HG02610 (cell line): ENCODE measurements at regions not wholly inside any gene's neighbourhood (a gene's known extent, or its start where the extent isn't known, plus 50 kb on each side); places are given as distances from the start of the nearest gene placed in this dataset.
"Not testable (repeated sequence)": the region's sequence is repeated elsewhere in the genome, so short reads cannot be mapped to it uniquely, and the experiment has no call there.

Experiments used
- ATAC-seq: cut with Tn5 transposase; IDR thresholded peaks from one replicate; pipeline ENCODE4 v1.9.1; 2021; ENCODE audit warnings: mild to moderate bottlenecking, moderate library complexity; ENCODE audit not compliant: unreplicated experiment

GRCh38 chr18:35770376-35771014, 189.0 kb downstream of the GALNT1 start:
- peak; percentile 68 for ATAC-seq

GRCh38 chr18:35771172-35771571, 189.6 kb downstream of the GALNT1 start:
- ATAC-seq = no peak

GRCh38 chr18:35775887-35776286, 194.3 kb downstream of the GALNT1 start:
- ATAC-seq = no peak

- ATAC-seq = no peak
Observed at GRCh38 chr18:35776473-35776872, 194.9 kb downstream of the GALNT1 start.

- no peak for ATAC-seq
Observed at GRCh38 chr18:35777039-35777438, 195.4 kb upstream of the RMP24 start.

- no peak for ATAC-seq
Observed at GRCh38 chr18:35778850-35779627, 193.4 kb upstream of the RMP24 start.

- ATAC-seq = no peak
Observed at GRCh38 chr18:35780937-35781336, 191.5 kb upstream of the RMP24 start.

GRCh38 chr18:35782926-35783325, 189.6 kb upstream of the RMP24 start:
- no peak for ATAC-seq

- ATAC-seq = no peak
Observed at GRCh38 chr18:35786365-35787042, 186.0 kb upstream of the RMP24 start.

- ATAC-seq = no peak
Observed at GRCh38 chr18:35789543-35789942, 182.9 kb upstream of the RMP24 start.

GRCh38 chr18:35797948-35798347, 174.5 kb upstream of the RMP24 start:
- no peak for ATAC-seq

GRCh38 chr18:35803551-35803950, 168.9 kb upstream of the RMP24 start:
- no peak for ATAC-seq

GRCh38 chr18:35804377-35804776, 168.1 kb upstream of the RMP24 start:
- no peak for ATAC-seq

GRCh38 chr18:35807811-35808335, 164.6 kb upstream of the RMP24 start:
- no peak for ATAC-seq

- ATAC-seq = no peak
Observed at GRCh38 chr18:35808796-35809195, 163.7 kb upstream of the RMP24 start.

GRCh38 chr18:35810520-35810919, 162.0 kb upstream of the RMP24 start:
- no peak for ATAC-seq

GRCh38 chr18:35811896-35812295, 160.6 kb upstream of the RMP24 start:
- ATAC-seq = no peak

- not testable (repeated sequence) for ATAC-seq
Observed at GRCh38 chr18:35815011-35815410, 157.5 kb upstream of the RMP24 start.

GRCh38 chr18:35816003-35816402, 156.5 kb upstream of the RMP24 start:
- no peak for ATAC-seq

- ATAC-seq = no peak
Observed at GRCh38 chr18:35817604-35818352, 154.7 kb upstream of the RMP24 start.

GRCh38 chr18:35818353-35818667, 154.2 kb upstream of the RMP24 start:
- no peak for ATAC-seq
